SK-N-SH (cell line): ENCODE measurements at regions not wholly inside any gene's neighbourhood (a gene's known extent, or its start where the extent isn't known, plus 50 kb on each side); places are given as distances from the start of the nearest gene placed in this dataset.

Source experiments
- CTCF ChIA-PET: fragments of 300-600, 350-600 bp; formaldehyde crosslinking; extraction: SDS; loops from one replicate; lab custom pipeline; 2021; lab: Yijun Ruan, JAX
- POLR2A ChIA-PET: fragments of 350-600 bp; sonication (Branson Sonifier 250); formaldehyde crosslinking; extraction: SDS; loops from one replicate; lab custom pipeline; 2020; ENCODE audit warnings: antibody characterized with exemption, inconsistent platforms; lab: Yijun Ruan, JAX
- DNase-seq: peaks from one replicate; pipeline ENCODE4 v3.0.0; 2012
- H2AFZ ChIP-seq: fragments of 200-600 bp; sonication (generic); 2 replicates; pipeline ENCODE4 v1.8.1; 2016; ENCODE audit warnings: antibody characterized with exemption, mild to moderate bottlenecking, low read depth
- H3F3A ChIP-seq: fragments of 200-600 bp; sonication (generic); replicated peaks from 2 replicates; pipeline ENCODE3; 2016; ENCODE audit warnings: antibody characterized with exemption, mild to moderate bottlenecking; ENCODE audit not compliant: insufficient read depth
- H3K27ac ChIP-seq, 2 experiments: fragments of 200-500 bp in 1 of 2; fragments of 200-600 bp in 1 of 2; sonication (Bioruptor generic) in 1 of 2; sonication (generic), shearing (Covaris generic) in 1 of 2; 2 replicates each; pipeline versions ENCODE4 v1.5.1 to v1.6.1; 2014 to 2016; ENCODE audit warnings: low read depth in 2 of 2, inconsistent platforms in 1 of 2, low read length in 1 of 2, mild to moderate bottlenecking in 1 of 2, mixed read lengths in 1 of 2
- H3K27me3 ChIP-seq: fragments of 200-600 bp; sonication (generic), shearing (Covaris generic); 2 replicates; pipeline ENCODE4 v1.6.1; 2016; ENCODE audit warnings: mixed run types; ENCODE audit not compliant: insufficient read depth
- H3K36me3 ChIP-seq, 2 experiments: fragments of 200-500 bp in 1 of 2; fragments of 200-600 bp in 1 of 2; sonication (Bioruptor generic) in 1 of 2; sonication (generic) in 1 of 2; replicated peaks in 1 of 2; 2 replicates each; pipeline versions ENCODE3 to v1.5.1; 2014 to 2016; ENCODE audit warnings: low read length in 1 of 2, mild to moderate bottlenecking in 1 of 2; ENCODE audit not compliant: insufficient read depth in 2 of 2, control insufficient read depth in 1 of 2
- H3K4me1 ChIP-seq, 2 experiments: fragments of 200-500 bp in 1 of 2; fragments of 200-600 bp in 1 of 2; sonication (Bioruptor generic) in 1 of 2; sonication (generic), shearing (Covaris generic) in 1 of 2; 2 replicates each; pipeline versions ENCODE4 v1.5.1 to v1.6.1; 2014 to 2016; ENCODE audit warnings: low read depth in 1 of 2, low read length in 1 of 2, mixed run types in 1 of 2; ENCODE audit not compliant: insufficient read depth in 2 of 2, control insufficient read depth in 1 of 2
- H3K4me2 ChIP-seq: fragments of 200-600 bp; sonication (generic), shearing (Covaris generic); 2 replicates; pipeline ENCODE4 v1.6.1; 2017; ENCODE audit warnings: mixed run types
- H3K4me3 ChIP-seq, 2 experiments: fragments of 200-500 bp in 1 of 2; fragments of 200-600 bp in 1 of 2; sonication (Bioruptor generic) in 1 of 2; sonication (generic), shearing (Covaris generic) in 1 of 2; 2 replicates each; pipeline versions ENCODE4 v1.5.1 to v1.8.1; 2014 to 2016; ENCODE audit warnings: low read depth in 2 of 2, inconsistent platforms in 1 of 2, low read length in 1 of 2, mild to moderate bottlenecking in 1 of 2, mixed read lengths in 1 of 2, moderate library complexity in 1 of 2
- H3K79me2 ChIP-seq: fragments of 200-600 bp; sonication (generic); 2 replicates; pipeline ENCODE4 v1.8.1; 2017; ENCODE audit warnings: mild to moderate bottlenecking; ENCODE audit not compliant: insufficient read depth
- H3K9ac ChIP-seq: fragments of 200-600 bp; sonication (generic); 2 replicates; pipeline ENCODE4 v1.6.1; 2017; ENCODE audit warnings: mixed run types
- H3K9me2 ChIP-seq: fragments of 200-600 bp; sonication (generic); 2 replicates; pipeline ENCODE4 v1.6.1; 2017; ENCODE audit warnings: mixed run types
- H3K9me3 ChIP-seq: fragments of 200-600 bp; sonication (generic); 2 replicates; pipeline ENCODE4 v1.6.1; 2017; ENCODE audit warnings: mixed run types, mild to moderate bottlenecking, moderate library complexity
- H4K20me1 ChIP-seq: fragments of 200-600 bp; sonication (generic); 2 replicates; pipeline ENCODE4 v1.6.1; 2017; ENCODE audit warnings: mild to moderate bottlenecking, mixed run types; ENCODE audit not compliant: insufficient read depth
- CHD2 ChIP-seq: fragments of 150-350 bp; IDR thresholded peaks from 2 replicates; pipeline ENCODE4 v1.6.1; 2018; ENCODE audit warnings: low read length; ENCODE audit not compliant: partially characterized antibody
- CTCF ChIP-seq: fragments of 200-600 bp; sonication (generic); IDR thresholded peaks from 2 replicates; pipeline ENCODE4 v1.6.1; 2017; ENCODE audit warnings: antibody characterized with exemption, mild to moderate bottlenecking, moderate library complexity
- ELF1 ChIP-seq: IDR thresholded peaks from 2 replicates; pipeline ENCODE4 v1.4.0; 2012
- EZH2phosphoT487 ChIP-seq: fragments of 200-600 bp; sonication (generic); IDR thresholded peaks from 2 replicates; pipeline ENCODE4 v1.6.1; 2017; ENCODE audit warnings: low read depth, mixed run types, mild to moderate bottlenecking, antibody characterized with exemption, moderate library complexity, borderline replicate concordance
- FOSL2 ChIP-seq: IDR thresholded peaks from 2 replicates; pipeline ENCODE4 v1.4.0; 2012; ENCODE audit warnings: low read depth, mild to moderate bottlenecking, moderate library complexity, borderline replicate concordance
- FOXJ3 ChIP-seq: sonication (generic); formaldehyde crosslinking; IDR thresholded peaks from 2 replicates; pipeline ENCODE4 v1.5.1; 2020; ENCODE audit warnings: mild to moderate bottlenecking, missing genetic modification reagents
- JUND ChIP-seq: IDR thresholded peaks from 2 replicates; pipeline ENCODE4 v1.4.0; 2012
- NFIC ChIP-seq: IDR thresholded peaks from 2 replicates; pipeline ENCODE4 v1.4.0; 2012; ENCODE audit warnings: borderline replicate concordance
- NRF1 ChIP-seq: IDR thresholded peaks from 2 replicates; pipeline ENCODE4 v1.6.1; 2012; ENCODE audit warnings: low read depth, mild to moderate bottlenecking, low read length
- PBX3 ChIP-seq: IDR thresholded peaks from 2 replicates; pipeline ENCODE4; 2012
- RAD21 ChIP-seq: IDR thresholded peaks from 2 replicates; pipeline ENCODE4 v1.6.1; 2012; ENCODE audit warnings: mild to moderate bottlenecking, low read length
- RCOR1 ChIP-seq: fragments of 150-350 bp; IDR thresholded peaks from 2 replicates; pipeline ENCODE4 v1.6.1; 2017; ENCODE audit warnings: antibody characterized with exemption, low read length
- RFX5 ChIP-seq: IDR thresholded peaks from 2 replicates; pipeline ENCODE4 v1.6.1; 2012; ENCODE audit warnings: mild to moderate bottlenecking, improper control_type of control experiment, low read length
- RXRA ChIP-seq: IDR thresholded peaks from 2 replicates; pipeline ENCODE4 v1.4.0; 2012; ENCODE audit warnings: low read depth, mild to moderate bottlenecking, borderline replicate concordance
- SIN3A ChIP-seq: IDR thresholded peaks from 2 replicates; pipeline ENCODE4 v1.6.1; 2012; ENCODE audit warnings: low read depth, mild to moderate bottlenecking, low read length, moderate library complexity, borderline replicate concordance
- SMC3 ChIP-seq: IDR thresholded peaks from 2 replicates; pipeline ENCODE4 v1.6.1; 2012; ENCODE audit warnings: low read depth, low read length, improper control_type of control experiment
- TCF12 ChIP-seq: IDR thresholded peaks from 2 replicates; pipeline ENCODE4 v1.4.0; 2012
- TEAD4 ChIP-seq: IDR thresholded peaks from 2 replicates; pipeline ENCODE4 v1.4.0; 2012; ENCODE audit warnings: mild to moderate bottlenecking, borderline replicate concordance; ENCODE audit not compliant: insufficient read depth
- WGBS: methylation state at CpG from one replicate; pipeline ENCODE4 v1.1.6; 2017; ENCODE audit warnings: low lambda C conversion rate; 5-methylcytosine and 5-hydroxymethylcytosine counted together
- TF ChIP-seq, protein P1 (sequence below): IDR thresholded peaks from 2 replicates; pipeline ENCODE4 v1.6.1; 2012; ENCODE audit warnings: mild to moderate bottlenecking, low read depth, low read length, moderate library complexity
- TF ChIP-seq, protein P2 (sequence below): fragments of 150-350 bp; IDR thresholded peaks from 2 replicates; pipeline ENCODE4 v1.6.1; 2017; ENCODE audit warnings: antibody characterized with exemption, low read length, low read depth, borderline replicate concordance

DNA sequence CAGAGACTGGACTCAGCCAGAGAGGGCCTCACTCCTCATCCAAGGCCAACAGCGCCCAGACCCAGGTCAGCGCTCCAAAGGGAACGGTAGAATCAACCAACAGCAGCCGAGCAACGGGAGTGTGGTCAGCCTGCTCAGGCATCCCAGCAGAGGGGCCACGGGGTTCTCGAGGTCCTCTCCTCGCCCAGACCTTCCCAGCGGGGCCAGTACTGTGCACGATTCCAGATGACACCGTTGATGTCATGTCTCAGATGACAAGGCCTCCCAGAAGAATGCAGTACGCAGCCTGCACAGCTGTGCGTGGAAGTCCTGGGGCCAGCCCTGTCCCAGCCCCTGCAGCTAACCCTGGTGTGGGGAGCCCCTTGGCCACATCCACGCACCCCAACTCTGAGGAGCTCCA is 141.0 kb upstream of the PPP1R26 start:
- H3K27ac ChIP-seq = no peak overlapping the region
- H3K27me3 ChIP-seq = no peaks in the 10 kb centered on the region
- H2AFZ ChIP-seq = no peak overlapping the region
- H3K79me2 ChIP-seq = no peaks in the 10 kb centered on the region
- no peak overlapping the region for H3K4me3 ChIP-seq
- H3K9me2 ChIP-seq = no peaks in the 10 kb centered on the region
- no peaks in the 10 kb centered on the region for H3K9me3 ChIP-seq
- no peaks in the 10 kb centered on the region for H3F3A ChIP-seq
- no peak for TF ChIP-seq TCF12
- TF ChIP-seq TEAD4 = no peak
- TF ChIP-seq FOXJ3 (CRISPR knock-in tag) = no peak
- no peak for TF ChIP-seq RCOR1
- no peak for TF ChIP-seq NFIC
- TF ChIP-seq, protein P1, sequence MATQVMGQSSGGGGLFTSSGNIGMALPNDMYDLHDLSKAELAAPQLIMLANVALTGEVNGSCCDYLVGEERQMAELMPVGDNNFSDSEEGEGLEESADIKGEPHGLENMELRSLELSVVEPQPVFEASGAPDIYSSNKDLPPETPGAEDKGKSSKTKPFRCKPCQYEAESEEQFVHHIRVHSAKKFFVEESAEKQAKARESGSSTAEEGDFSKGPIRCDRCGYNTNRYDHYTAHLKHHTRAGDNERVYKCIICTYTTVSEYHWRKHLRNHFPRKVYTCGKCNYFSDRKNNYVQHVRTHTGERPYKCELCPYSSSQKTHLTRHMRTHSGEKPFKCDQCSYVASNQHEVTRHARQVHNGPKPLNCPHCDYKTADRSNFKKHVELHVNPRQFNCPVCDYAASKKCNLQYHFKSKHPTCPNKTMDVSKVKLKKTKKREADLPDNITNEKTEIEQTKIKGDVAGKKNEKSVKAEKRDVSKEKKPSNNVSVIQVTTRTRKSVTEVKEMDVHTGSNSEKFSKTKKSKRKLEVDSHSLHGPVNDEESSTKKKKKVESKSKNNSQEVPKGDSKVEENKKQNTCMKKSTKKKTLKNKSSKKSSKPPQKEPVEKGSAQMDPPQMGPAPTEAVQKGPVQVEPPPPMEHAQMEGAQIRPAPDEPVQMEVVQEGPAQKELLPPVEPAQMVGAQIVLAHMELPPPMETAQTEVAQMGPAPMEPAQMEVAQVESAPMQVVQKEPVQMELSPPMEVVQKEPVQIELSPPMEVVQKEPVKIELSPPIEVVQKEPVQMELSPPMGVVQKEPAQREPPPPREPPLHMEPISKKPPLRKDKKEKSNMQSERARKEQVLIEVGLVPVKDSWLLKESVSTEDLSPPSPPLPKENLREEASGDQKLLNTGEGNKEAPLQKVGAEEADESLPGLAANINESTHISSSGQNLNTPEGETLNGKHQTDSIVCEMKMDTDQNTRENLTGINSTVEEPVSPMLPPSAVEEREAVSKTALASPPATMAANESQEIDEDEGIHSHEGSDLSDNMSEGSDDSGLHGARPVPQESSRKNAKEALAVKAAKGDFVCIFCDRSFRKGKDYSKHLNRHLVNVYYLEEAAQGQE = no peak
- no peak for TF ChIP-seq PBX3
- TF ChIP-seq SMC3 = no peak
- no peak for TF ChIP-seq CHD2
- TF ChIP-seq RAD21 = no peak
- no peak for TF ChIP-seq ELF1
- TF ChIP-seq SIN3A = no peak
- no peak for TF ChIP-seq RFX5
- TF ChIP-seq RXRA = no peak
- TF ChIP-seq FOSL2 = no peak
- TF ChIP-seq, protein P2, sequence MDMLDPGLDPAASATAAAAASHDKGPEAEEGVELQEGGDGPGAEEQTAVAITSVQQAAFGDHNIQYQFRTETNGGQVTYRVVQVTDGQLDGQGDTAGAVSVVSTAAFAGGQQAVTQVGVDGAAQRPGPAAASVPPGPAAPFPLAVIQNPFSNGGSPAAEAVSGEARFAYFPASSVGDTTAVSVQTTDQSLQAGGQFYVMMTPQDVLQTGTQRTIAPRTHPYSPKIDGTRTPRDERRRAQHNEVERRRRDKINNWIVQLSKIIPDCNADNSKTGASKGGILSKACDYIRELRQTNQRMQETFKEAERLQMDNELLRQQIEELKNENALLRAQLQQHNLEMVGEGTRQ = no peak
- TF ChIP-seq EZH2phosphoT487 = no peak
- no peak for TF ChIP-seq NRF1
- TF ChIP-seq JUND = no peak
- TF ChIP-seq CTCF = no peak
- TF ChIP-seq, all 33 proteins: peak for 0
- Histone ChIP-seq H3K36me3 (no peaks in the 10 kb centered on the region), H3K9ac (no peak overlapping the region), H3K4me1 (peaks cover 0 to 12% of the 10 kb centered on the region in 2 experiments; a peak in 2 of 4 replicates), H3K4me2 (no peak overlapping the region), H4K20me1 (no peaks in the 10 kb centered on the region)
- ChIA-PET CTCF (interaction anchor here (9.3 to 9.9 kb wide), 2 partner anchors 74 to 253 kb away, joined by 84 to 154 read pairs; partner anchors contain the start of gene OLFM1), POLR2A (no interaction called here)
- 64% methylated on average over 6 of the region's 14 CpGs for WGBS
- no peak for DNase-seq
